Parathyroid adenoma (tissue), 2 donors: ENCODE measurements at regions not wholly inside any gene's neighbourhood (a gene's known extent, or its start where the extent isn't known, plus 50 kb on each side); places are given as distances from the start of the nearest gene placed in this dataset.
A peak's percentile ranks its signal among the peaks of the same experiment; 100 is the strongest.

ENCODE experiments used
- H2AFZ ChIP-seq: fragments of 300-600 bp; sonication (generic); one replicate; pipeline ENCODE4 v1.7.0; 2017; ENCODE audit warnings: antibody characterized with exemption, mild to moderate bottlenecking
- H3K27ac ChIP-seq: fragments of 300-600 bp; sonication (generic); one replicate; pipeline ENCODE4 v1.7.0; 2017
- H3K27me3 ChIP-seq: fragments of 300-600 bp; sonication (generic); one replicate; pipeline ENCODE4 v1.7.0; 2017; ENCODE audit warnings: low read length; ENCODE audit not compliant: control insufficient read depth, insufficient read depth
- H3K36me3 ChIP-seq: fragments of 300-600 bp; sonication (generic); one replicate; pipeline ENCODE4 v1.7.0; 2017; ENCODE audit warnings: low read length; ENCODE audit not compliant: control insufficient read depth, insufficient read depth
- H3K4me1 ChIP-seq: fragments of 300-600 bp; sonication (generic); one replicate; pipeline ENCODE4 v1.7.0; 2017; ENCODE audit warnings: control low read depth
- H3K4me2 ChIP-seq: fragments of 300-600 bp; sonication (generic); one replicate; pipeline ENCODE4 v1.7.0; 2017; ENCODE audit warnings: low read length
- H3K4me3 ChIP-seq: fragments of 300-600 bp; sonication (generic); one replicate; pipeline ENCODE4 v1.7.0; 2017; ENCODE audit warnings: low read depth, low read length
- H3K79me2 ChIP-seq: fragments of 300-600 bp; sonication (generic); one replicate; pipeline ENCODE4 v1.7.0; 2017; ENCODE audit warnings: control low read depth
- H3K9ac ChIP-seq: fragments of 300-600 bp; sonication (generic); one replicate; pipeline ENCODE4 v1.7.0; 2017; ENCODE audit warnings: mild to moderate bottlenecking
- H3K9me3 ChIP-seq: fragments of 300-600 bp; sonication (generic); one replicate; pipeline ENCODE4 v1.7.0; 2017; ENCODE audit warnings: low read length; ENCODE audit not compliant: control insufficient read depth
- TF ChIP-seq, protein P1 (sequence below): fragments of 300-600 bp; sonication (generic); IDR thresholded peaks from one replicate; pipeline ENCODE4 v1.7.0; 2017; ENCODE audit warnings: antibody characterized with exemption, mild to moderate bottlenecking
- donor health status: primary hyperparathyroidism.

DNA sequence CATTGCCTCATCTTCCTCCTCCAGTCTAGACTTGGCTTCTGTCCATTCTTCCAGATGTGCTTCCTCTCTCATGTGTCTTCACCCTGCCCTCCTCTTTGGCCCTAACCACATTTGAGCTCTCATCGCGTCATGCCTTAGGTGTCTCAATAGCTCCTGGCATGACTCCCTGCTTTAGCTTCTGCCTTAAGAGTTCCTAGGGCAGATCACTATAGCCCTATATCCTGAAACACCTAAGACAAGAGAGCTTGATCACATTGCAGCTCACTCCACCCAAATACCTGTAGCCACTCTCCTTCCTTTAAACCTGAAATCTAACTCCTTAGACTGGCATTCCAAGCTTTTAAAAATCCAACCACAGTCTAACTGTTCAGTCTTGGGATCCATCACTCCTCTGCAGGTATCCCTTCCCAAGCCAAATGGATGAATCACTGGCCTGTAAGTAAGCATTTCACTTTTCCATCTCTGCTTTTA is 69.0 kb upstream of the STXBP5 start:
- no peaks in the 10 kb centered on the region for H3K27me3 ChIP-seq
- peak overlapping the region; percentile 5 for H3K27ac ChIP-seq
- peaks cover 13% of the 10 kb centered on the region for H3K4me1 ChIP-seq
- no peaks in the 10 kb centered on the region for H3K9me3 ChIP-seq
- H3K4me2 ChIP-seq = no peak overlapping the region
- H3K4me3 ChIP-seq = no peak overlapping the region
- TF ChIP-seq, protein P1, sequence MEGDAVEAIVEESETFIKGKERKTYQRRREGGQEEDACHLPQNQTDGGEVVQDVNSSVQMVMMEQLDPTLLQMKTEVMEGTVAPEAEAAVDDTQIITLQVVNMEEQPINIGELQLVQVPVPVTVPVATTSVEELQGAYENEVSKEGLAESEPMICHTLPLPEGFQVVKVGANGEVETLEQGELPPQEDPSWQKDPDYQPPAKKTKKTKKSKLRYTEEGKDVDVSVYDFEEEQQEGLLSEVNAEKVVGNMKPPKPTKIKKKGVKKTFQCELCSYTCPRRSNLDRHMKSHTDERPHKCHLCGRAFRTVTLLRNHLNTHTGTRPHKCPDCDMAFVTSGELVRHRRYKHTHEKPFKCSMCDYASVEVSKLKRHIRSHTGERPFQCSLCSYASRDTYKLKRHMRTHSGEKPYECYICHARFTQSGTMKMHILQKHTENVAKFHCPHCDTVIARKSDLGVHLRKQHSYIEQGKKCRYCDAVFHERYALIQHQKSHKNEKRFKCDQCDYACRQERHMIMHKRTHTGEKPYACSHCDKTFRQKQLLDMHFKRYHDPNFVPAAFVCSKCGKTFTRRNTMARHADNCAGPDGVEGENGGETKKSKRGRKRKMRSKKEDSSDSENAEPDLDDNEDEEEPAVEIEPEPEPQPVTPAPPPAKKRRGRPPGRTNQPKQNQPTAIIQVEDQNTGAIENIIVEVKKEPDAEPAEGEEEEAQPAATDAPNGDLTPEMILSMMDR = no peak
- no peaks in the 10 kb centered on the region for H3K79me2 ChIP-seq
- H3K9ac ChIP-seq = no peak overlapping the region
- H3K36me3 ChIP-seq = no peaks in the 10 kb centered on the region
- peak overlapping the region; percentile 35 for H2AFZ ChIP-seq

DNA sequence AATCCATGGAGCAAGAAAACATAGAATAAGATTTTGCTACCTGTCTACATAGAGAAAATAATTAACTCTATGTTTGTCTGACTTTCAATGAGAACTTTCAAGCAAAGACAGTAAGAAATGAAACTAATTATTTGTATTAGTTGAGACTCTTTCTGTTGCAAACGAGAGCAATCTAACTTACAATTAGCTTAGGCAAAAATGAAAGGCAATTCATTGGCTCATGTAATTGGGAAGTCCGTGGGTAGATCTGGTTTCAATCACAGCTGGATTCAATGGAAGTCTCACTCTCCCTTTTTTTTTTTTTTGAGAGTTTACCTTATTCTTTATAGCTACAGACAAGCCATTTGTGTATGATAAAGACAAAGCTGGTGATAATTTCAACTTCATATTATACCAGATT is 68.2 kb upstream of the STXBP5 start:
- H3K4me1 ChIP-seq = peaks cover 13% of the 10 kb centered on the region
- H3K27ac ChIP-seq = no peak overlapping the region
- H3K27me3 ChIP-seq = no peaks in the 10 kb centered on the region
- H3K4me2 ChIP-seq = no peak overlapping the region
- no peaks in the 10 kb centered on the region for H3K36me3 ChIP-seq
- H3K4me3 ChIP-seq = no peak overlapping the region
- H3K79me2 ChIP-seq = no peaks in the 10 kb centered on the region
- no peak overlapping the region for H2AFZ ChIP-seq
- H3K9ac ChIP-seq = no peak overlapping the region
- H3K9me3 ChIP-seq = no peaks in the 10 kb centered on the region
- TF ChIP-seq, protein P1 = no peak

DNA sequence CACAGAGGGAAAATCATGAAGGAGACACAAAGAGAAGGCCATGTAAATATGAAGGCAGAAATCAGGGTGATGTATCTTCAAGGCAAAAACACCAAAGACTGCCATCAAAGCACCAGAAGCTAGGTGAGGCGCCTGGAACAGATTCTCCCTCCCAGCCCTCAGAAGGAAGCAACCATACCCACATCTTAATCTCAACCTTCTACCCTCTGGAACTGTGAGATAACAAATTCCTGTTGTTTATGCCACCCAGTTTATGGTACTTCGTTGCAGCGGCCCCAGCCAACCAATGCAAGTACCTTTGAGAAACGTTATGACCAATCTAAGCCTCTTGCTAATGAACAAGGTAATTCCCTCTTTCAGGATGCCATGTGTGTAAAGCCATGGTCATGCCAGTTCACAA is 66.2 kb upstream of the STXBP5 start:
- Histone ChIP-seq H3K36me3 (no peaks in the 10 kb centered on the region), H3K9ac (no peak overlapping the region), H3K9me3 (no peaks in the 10 kb centered on the region), H3K27ac (no peak overlapping the region), H3K79me2 (no peaks in the 10 kb centered on the region), H3K4me1 (peaks cover 13% of the 10 kb centered on the region), H3K4me2 (no peak overlapping the region), H3K4me3 (no peak overlapping the region), H2AFZ (no peak overlapping the region), H3K27me3 (no peaks in the 10 kb centered on the region)
- TF ChIP-seq, protein P1 = no peak

DNA sequence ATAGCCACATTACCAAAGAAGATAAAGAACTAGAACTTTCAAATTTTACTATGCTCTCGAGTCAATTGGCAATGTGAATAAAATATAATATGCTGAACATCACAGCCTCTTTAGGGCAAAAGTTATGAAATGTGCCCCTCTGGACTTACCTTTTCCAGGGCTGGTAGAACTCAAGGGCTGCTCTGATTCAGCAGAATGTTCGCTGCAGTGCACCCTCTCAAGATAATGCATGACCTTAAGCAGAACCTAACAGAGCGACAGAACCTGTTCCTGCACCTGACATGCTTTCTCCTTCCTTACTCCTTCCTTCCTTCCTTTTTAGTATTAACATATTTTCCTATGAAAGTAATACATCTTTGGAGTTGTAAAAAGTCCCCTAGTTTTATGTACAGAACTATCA is 65.4 kb upstream of the STXBP5 start:
- H3K27ac ChIP-seq = no peak overlapping the region
- H3K9me3 ChIP-seq = no peaks in the 10 kb centered on the region
- H3K4me3 ChIP-seq = no peak overlapping the region
- H3K4me2 ChIP-seq = no peak overlapping the region
- peak overlapping the region; percentile 33 for H2AFZ ChIP-seq
- H3K36me3 ChIP-seq = no peaks in the 10 kb centered on the region
- H3K27me3 ChIP-seq = no peaks in the 10 kb centered on the region
- TF ChIP-seq, protein P1 = no peak
- no peaks in the 10 kb centered on the region for H3K79me2 ChIP-seq
- no peak overlapping the region for H3K9ac ChIP-seq
- peaks cover 13% of the 10 kb centered on the region for H3K4me1 ChIP-seq

DNA sequence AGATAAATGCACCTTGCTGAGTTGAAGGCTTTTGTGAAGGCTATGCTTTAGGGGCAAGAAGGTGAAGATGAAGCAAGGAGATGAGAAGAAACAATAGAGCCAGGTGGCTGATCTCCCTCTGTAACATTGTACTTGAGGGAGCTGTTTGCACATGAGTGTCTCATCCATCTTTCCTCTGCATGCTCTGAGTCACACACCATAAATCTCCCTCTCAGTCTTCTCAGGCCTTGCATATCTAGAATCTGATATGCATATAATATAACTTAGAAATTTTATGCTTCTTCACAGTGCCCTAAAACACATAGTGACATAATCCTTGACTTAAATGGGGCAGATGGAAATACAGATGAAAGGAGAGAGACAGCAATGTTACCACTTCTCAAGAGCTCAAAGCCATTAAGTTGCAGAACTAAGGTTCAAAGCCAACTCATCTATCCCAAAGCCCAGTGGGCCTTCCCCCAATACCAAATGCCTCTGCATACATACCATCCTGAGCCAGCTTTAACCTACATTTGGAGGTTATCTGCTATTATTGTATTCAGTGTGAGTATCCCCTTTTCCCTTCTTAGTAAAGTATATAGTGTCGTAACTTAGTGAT is 62.4 kb upstream of the STXBP5 start:
- peaks cover 10% of the 10 kb centered on the region for H3K4me1 ChIP-seq
- H3K36me3 ChIP-seq = no peaks in the 10 kb centered on the region
- peak overlapping the region; percentile 35 for H2AFZ ChIP-seq
- no peaks in the 10 kb centered on the region for H3K9me3 ChIP-seq
- H3K4me3 ChIP-seq = no peak overlapping the region
- TF ChIP-seq, protein P1 = no peak
- no peaks in the 10 kb centered on the region for H3K79me2 ChIP-seq
- no peaks in the 10 kb centered on the region for H3K27me3 ChIP-seq
- H3K27ac ChIP-seq = no peak overlapping the region
- no peak overlapping the region for H3K4me2 ChIP-seq
- H3K9ac ChIP-seq = no peak overlapping the region
